NOMO-1 (cell line): ENCODE measurements at regions not wholly inside any gene's neighbourhood (a gene's known extent, or its start where the extent isn't known, plus 50 kb on each side); places are given as distances from the start of the nearest gene placed in this dataset.
"Not testable (repeated sequence)": the region's sequence is repeated elsewhere in the genome, so short reads cannot be mapped to it uniquely, and the experiment has no call there.

Experiments
- DNase-seq, 2 experiments: peaks; one replicate each; lab custom pipeline; 2025; ENCODE audit not compliant: unreplicated experiment in 2 of 2; lab: John Stamatoyannopoulos, UW

DNA sequence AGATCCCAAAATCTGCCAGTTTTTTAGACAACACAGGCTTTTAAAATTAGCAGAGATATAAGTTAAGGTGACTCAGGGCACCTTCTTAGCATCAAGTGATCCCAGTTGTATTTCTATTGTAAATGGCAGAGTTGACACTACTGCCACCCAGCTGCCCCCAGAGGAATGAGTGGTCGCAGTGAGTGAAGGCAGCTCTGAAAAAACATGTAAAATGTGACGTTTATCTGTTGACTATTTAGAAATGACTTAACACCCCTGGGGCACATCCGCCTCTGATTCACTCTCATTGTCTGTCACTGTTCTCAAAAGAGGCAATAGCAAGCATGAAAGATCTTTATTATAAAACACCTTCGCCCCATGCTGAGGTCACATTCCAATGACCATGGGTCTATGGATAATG, 592.4 kb downstream of the ACTRT1 start:
- no peak for DNase-seq

DNA sequence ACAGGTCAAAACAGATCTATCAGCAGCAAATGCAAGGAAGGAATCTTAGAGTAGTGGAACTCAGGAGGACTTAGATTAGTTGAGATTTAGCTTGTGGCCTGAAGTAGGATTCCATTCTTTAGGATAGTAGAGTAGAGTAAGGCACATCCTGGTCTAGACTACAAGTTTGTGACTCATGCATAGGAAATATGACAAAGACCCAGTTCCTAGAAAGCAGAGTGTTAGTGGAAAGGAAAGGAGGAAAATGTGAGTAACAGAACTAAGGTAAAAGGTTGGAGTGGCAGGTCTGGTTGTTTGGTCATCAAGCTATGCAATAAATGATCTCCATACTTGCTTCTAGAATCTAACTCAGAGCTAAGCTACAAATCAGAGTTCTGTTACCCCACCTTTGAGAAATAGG, 595.0 kb downstream of the ACTRT1 start:
- DNase-seq = no peak

DNA sequence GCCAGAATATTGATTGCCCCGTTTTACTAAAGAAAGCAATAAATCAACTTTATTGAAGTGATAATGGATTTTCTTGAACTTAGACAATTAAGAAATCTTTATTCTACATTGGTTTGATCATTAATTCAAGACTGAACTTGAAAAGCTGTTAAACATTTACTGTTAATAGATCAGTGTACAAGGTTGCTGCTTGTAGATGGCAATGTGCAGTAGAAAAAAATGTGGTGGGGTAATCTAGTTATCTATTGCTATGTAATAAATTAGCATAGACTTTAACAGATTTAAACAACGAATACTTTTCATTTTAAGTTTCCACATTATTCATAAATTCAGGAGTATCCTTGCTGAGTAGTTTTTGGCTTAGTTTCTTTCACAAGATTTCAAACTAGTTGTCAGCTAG, 612.5 kb downstream of the ACTRT1 start:
- no peak for DNase-seq

DNA sequence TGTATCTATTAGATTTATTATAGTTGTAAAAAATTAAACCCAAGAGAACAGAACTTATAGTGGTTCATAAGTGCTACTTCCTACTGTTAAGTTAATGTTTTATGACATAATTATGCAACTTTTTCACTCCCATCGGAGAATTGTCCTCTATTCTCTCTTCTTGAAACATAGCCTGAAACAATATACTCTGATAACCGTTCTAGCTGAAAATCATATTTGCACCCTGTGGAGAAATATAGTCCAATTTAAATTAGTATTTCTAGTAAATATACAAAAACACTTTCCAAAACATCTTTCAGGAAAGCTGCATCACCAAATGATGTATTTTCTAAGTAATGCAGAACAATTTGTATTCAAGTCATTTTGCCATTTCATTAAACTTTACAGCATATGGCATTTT, 586.4 kb downstream of the PRR32 start:
- no peak for DNase-seq

DNA sequence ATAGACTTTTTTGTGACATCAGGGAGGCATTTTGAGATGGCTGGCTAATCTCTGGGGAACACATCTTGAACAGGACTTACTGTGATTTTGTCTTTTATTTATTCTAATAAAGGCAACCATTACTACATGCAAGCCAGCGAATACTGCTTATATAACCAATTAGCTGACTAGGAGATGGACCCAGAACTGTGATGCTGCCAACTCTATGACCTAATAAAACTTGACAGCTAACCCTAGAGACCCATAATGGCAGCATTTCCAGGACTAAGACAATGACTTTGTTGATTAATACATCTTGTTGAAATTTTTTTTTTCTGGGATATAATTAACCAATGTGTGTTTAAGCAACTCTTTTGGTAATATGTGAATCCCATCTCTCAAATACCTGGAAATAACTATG, 584.6 kb downstream of the PRR32 start:
- no peak for DNase-seq

DNA sequence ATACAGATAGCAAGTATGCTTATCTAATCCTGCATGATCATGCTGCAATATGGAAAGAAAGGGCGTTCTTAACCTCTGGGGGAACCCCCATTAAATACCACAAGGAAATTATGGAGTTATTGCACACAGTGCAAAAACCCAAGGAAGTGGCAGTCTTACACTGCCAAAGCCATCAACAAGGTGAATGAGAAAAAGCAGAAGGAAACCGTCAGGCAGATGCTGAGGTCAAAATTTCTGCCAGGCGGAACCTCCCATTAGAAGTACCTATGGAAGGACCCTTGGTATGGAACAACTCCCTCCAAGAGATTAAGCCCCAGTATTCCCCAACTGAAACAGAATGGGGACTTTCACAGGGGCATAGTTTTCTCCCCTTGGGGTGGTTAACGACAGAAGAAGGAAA, 580.7 kb downstream of the PRR32 start:
- not testable (repeated sequence) for DNase-seq

DNA sequence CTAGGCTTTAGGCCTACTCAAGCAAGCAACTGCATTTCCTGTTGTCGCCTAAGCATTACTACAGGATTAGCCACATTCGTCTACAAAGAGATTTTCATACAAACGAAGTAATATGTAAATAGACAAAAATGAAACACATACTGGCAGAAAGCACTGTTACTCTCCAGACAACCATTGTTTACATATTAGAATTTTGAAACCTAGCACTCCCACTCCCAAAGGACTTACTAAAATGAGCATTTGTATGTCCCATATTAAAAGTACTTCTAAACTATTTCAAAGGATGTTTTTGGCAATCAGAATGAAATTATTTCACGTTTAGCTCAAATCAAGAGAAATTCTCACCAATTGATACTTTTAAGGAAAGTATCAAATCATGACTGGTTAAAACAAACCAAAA, 570.8 kb downstream of the PRR32 start:
- no peak for DNase-seq

DNA sequence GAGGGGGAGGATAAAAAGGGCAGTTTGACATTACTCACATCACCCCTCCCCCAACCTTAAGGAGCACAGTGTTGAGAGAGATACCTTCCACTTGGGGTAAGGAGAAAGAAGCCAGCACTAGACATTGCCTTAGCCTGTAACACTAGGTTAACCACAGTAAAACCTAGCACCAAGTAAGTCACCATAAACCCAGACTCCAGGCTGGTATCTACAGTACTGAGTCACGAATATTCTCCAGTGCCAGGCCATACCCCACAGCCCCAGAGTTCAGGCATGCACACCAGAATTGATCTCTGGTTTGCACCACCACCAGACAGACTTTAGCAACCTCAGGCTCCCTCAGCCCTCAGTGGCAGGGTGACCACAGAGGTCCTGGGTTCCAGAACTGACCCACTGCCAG, 570.4 kb downstream of the PRR32 start:
- DNase-seq = no peak
